Coronary artery (tissue), 2 donors: ENCODE measurements at regions not wholly inside any gene's neighbourhood (a gene's known extent, or its start where the extent isn't known, plus 50 kb on each side); places are given as distances from the start of the nearest gene placed in this dataset.

Source experiments
- DNase-seq: peaks from one replicate; pipeline ENCODE4 v3.0.0-alpha.2; 2017; ENCODE audit warnings: low spot score
- H3K27ac ChIP-seq, 2 donors: fragments of 200-600 bp; sonication (generic); one replicate each; pipeline ENCODE4 v1.5.1; 2016 to 2019
- H3K4me3 ChIP-seq: fragments of 200-600 bp; sonication (generic); 2 replicates; pipeline ENCODE4 v1.5.1; 2016; ENCODE audit warnings: mild to moderate bottlenecking, moderate library complexity
- TF ChIP-seq, protein P1 (sequence below): fragments of 200-600 bp; sonication (generic); IDR thresholded peaks from one replicate; pipeline ENCODE4 v1.5.1; 2019; ENCODE audit warnings: antibody characterized with exemption

DNA sequence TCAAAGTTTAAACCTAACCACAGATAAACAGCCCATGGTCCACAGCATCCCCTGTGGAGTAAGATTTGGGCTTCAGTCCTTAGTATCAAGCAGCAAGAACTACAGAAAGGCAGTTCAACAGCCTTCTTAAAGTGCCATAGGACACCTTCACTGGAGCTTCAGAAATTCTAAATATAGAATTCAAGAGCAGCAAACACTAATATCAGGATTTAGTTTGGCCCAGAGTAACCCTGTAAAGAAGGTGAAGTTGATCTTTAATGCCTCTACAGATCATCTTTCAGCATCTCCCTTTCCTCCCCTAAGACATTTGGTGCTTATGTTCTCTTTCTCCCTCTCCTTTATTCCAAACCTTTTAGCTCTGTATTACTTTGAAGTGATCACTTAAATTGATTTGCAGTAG is 59.5 kb upstream of the ARHGAP5 start:
- Histone ChIP-seq H3K27ac (no peak overlapping the region), H3K4me3 (no peak overlapping the region)
- DNase-seq = no peak
- TF ChIP-seq, protein P1, sequence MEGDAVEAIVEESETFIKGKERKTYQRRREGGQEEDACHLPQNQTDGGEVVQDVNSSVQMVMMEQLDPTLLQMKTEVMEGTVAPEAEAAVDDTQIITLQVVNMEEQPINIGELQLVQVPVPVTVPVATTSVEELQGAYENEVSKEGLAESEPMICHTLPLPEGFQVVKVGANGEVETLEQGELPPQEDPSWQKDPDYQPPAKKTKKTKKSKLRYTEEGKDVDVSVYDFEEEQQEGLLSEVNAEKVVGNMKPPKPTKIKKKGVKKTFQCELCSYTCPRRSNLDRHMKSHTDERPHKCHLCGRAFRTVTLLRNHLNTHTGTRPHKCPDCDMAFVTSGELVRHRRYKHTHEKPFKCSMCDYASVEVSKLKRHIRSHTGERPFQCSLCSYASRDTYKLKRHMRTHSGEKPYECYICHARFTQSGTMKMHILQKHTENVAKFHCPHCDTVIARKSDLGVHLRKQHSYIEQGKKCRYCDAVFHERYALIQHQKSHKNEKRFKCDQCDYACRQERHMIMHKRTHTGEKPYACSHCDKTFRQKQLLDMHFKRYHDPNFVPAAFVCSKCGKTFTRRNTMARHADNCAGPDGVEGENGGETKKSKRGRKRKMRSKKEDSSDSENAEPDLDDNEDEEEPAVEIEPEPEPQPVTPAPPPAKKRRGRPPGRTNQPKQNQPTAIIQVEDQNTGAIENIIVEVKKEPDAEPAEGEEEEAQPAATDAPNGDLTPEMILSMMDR = no peak

DNA sequence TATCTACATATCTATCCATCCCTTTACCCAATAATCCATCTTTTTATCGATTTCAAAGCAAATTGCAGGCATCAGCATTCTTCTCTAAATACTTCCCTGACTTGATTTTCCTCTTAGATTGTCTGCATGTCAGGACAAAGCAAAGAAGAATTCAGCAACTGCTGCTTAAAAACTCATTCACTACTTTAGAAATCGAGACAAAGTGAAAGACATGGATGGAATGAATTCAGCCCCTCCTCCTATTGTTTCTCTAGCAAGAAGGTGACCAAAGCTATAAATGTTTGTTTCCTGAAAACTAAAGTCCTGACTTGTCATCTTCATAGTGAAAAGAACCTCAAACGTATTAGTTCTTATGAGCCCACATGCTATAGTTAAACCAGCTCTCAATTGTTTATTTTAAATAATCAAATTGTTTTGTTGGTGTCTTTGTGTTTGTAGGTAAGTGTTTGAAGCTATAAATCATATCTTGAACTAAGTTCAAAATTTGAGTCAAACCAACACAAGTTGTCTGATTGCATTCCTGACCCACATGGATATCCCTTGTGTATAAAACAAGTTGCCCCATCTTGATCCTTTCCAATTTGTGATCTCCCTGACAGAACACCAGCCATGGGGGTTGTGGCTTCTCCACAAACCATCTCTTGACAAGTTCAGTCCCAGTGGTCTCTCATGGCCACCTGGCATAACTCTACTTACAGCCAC is 58.6 kb upstream of the ARHGAP5 start:
- H3K4me3 ChIP-seq = no peak overlapping the region
- TF ChIP-seq, protein P1 = no peak
- no peak overlapping the region for H3K27ac ChIP-seq
- no peak for DNase-seq

DNA sequence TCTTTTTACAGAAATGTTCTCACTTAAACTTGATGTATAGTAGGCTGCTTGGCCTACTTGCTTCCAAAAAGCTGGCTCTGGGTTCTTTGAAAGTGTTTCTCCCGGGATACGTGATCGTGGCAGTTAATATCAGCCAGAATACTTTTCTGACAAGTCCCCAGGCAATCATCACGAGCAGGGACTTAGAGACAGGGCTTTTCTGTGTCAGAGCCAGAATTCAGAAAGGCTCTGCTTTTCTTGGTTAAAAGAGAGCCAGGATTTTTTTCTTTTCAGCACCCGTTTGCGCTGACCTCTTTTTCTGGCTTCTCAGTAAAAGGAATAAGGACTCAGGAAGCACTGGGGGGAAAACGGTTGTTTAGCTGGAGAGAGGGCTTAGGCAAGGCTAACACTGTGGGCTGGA is 57.8 kb upstream of the ARHGAP5 start:
- H3K27ac ChIP-seq = peak overlapping the region in 1 of 2 donors; percentile 17
- no peak for DNase-seq
- H3K4me3 ChIP-seq = peak overlapping the region; percentile 41
- TF ChIP-seq, protein P1 = no peak

DNA sequence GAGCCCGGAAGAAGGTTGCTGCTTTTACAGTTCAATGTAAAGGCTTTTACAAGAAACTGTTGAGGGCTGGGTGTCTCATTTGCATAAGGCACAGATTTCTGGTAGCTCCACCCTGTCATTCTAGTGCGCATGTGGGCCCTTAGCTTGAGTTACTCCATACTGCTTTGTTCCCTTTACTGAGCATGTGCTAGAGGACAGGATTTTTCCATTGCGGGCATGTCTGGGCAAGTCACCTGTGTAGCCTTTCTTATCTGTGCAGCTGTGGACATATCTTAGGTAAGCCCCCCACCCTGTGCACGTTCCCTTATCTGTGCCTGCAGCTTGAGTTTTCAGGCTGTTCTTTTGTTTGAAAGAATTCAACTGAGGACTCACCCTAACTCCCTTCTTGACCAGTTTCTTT is 56.2 kb upstream of the ARHGAP5 start:
- TF ChIP-seq, protein P1 = no peak
- no peak for DNase-seq
- Histone ChIP-seq H3K4me3 (no peak overlapping the region), H3K27ac (no peak overlapping the region)

DNA sequence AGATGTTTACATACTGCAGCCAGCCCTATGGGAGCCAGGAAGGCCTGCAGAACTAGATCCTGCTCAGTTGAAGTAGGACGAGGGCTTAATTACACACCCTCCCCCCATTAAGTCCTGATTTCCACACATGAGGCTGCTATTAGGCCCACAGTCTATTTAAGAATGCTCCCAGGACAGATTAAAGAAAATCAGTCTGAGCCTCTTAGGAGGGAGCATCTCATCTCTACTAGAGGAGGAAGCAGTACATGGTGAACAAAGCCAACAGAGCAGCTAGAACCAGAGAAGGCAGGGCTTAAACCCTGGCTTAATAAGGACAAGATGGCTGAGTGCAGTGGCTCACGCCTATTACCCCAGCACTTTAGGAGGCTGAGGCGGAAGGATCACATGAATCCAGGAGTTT is 55.8 kb upstream of the ARHGAP5 start:
- DNase-seq = no peak
- Histone ChIP-seq H3K27ac (no peak overlapping the region), H3K4me3 (no peak overlapping the region)
- TF ChIP-seq, protein P1 = no peak

DNA sequence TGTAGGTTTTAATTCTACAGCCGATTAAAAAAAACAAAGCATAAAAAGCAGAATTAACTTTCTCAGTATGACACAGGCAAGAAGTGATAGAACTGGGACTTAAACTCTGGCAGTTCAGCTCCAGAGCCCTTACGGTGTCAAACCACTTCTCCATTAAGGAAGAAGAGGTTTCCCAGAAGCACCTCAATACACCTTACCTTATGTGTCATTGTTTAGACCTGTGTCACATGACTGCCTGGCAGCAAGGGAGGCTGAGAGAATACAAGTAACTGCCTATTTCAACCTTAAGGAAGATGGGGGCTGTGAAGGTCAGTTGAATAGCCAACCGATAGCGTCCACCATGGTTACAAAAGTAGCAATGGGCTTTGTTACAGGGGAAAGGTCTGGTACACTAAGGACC is 54.6 kb upstream of the ARHGAP5 start:
- TF ChIP-seq, protein P1 = no peak
- no peak overlapping the region for H3K4me3 ChIP-seq
- H3K27ac ChIP-seq = no peak overlapping the region
- DNase-seq = no peak

DNA sequence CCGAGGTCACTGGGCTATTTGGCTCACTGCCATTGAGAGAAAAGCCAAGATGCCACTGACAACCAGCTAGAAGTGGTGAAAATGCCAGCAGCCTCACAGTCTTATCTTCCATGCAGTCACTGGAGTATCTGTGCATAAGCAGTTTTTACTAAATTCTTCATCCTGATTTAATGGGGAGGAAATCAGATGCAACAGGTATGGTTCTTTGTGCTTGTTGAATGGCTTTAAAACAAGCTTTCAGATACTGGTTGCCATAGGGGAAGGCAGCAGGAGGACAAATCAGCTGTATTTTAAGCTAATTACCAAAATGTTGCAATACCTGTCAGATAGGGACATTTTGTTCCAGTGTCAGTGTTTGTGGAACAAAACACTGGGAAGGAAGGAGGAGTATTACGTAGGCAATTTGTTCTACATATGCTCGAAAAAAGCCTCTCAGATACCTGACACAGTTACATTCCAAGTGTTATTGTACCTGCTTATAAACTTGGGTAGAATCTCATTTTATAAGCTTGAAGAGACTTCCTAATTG is 54.1 kb upstream of the ARHGAP5 start:
- no peak for DNase-seq
- Histone ChIP-seq H3K4me3 (no peak overlapping the region), H3K27ac (no peak overlapping the region)
- TF ChIP-seq, protein P1 = no peak
